NCI-H446 treated with DMSO at 0.1 percent for 48 hours (cell line): ENCODE measurements at regions not wholly inside any gene's neighbourhood (a gene's known extent, or its start where the extent isn't known, plus 50 kb on each side); places are given as distances from the start of the nearest gene placed in this dataset.
"Not testable (repeated sequence)": the region's sequence is repeated elsewhere in the genome, so short reads cannot be mapped to it uniquely, and the experiment has no call there.

Source experiments
- DNase-seq: peaks from one replicate; lab custom pipeline; 2025; lab: John Stamatoyannopoulos, UW

GRCh38 chr16:64109241-64109640, 1012.6 kb downstream of the CDH11 start:
- DNase-seq, result no peak

DNA sequence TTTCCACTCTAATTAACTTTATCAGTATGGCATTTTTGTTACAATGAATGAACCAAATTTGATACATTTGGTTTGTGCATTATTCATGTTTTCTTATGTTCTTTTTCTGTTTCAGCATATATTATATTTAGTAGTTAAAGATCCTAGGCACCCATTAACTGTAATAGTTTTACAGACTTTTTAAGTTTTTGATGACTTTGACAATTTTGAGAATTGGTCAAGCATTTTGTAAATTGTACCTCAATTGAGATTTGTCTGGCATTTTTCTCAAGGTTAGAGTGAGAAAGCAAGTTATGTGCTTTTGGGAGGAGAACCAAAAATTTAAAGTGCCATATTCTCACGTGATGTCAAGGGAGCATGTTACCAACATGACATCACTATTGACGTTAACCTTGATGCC, 1019.2 kb downstream of the CDH11 start:
- no peak for DNase-seq

DNA sequence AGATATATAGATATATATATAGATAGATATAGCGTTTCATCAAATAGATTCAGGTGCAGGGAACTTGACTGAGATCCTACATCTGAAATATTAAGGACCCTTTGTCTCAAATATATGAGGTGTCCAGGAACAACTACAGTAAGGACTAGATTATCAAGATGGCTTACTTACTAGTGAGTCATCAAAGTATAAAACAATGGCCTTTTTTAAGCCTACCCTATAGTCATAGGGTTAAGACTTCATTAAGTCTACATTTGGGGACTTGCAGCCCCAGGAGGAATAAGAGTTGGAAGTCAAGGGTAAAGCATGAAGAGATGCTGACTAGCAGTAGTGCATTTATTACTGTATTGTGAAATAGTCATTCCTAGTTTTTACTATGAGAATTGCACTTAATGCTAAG, 1023.4 kb downstream of the CDH11 start:
- no peak for DNase-seq

DNA sequence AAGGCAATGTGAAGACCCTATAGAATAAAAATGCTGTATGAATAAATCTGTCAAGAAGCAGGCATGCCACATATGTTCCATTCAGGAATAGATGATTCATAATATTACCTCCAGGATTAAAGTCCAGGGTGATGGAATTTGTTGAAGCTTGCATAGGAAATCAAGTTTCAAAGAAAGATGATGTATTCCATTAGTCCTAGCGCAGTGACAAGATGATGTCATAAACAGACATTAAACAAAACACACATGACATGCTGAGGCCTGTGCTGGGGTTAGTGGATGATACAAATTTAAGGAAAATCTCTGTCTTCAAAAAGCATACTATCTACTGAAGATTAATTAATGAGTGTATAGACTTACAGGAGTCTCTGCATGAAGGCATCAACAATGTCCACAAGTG, 1025.2 kb downstream of the CDH11 start:
- DNase-seq, result no peak

GRCh38 chr16:64094992-64095634, 1026.8 kb downstream of the CDH11 start:
- DNase-seq, result no peak

- no peak for DNase-seq
Measured at GRCh38 chr16:64094181-64094965, 1027.5 kb downstream of the CDH11 start.

DNA sequence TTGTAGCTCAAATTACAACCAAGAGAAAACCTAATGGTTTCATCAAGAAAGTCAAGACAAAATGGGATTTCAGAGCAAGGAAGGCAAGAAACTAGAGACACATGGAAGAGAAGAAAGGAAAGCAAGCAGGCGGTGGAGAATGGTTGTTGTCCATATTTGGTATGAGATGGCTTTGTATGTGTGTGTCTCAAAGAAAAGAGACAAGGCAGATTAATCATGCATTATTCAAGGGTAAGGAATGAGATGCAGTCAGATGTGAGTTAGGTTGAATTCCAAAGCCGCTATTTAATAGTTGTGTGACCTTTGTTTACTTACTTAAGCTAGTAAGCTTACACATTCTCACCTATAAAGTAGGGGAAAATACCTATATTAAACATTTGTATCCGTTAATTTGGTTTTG, 1029.6 kb downstream of the CDH11 start:
- no peak for DNase-seq

DNA sequence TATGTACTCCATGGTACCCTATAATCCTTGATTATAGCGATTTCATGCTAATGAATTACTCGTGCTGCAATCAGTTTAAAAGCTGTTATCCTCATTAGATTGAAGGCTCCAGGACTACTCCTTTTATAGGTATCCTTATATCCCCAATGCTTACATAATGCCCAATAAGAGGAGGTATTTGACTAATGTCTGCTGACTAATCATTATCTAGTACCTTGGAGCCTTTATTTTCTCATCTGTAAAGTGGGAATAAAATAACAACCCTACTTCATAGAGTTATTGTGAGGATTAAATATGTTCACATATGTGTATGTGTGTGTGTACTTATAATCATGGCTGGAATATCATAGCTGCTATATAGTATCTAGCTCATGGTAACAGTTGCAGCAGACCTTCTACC, 1031.5 kb downstream of the CDH11 start:
- DNase-seq, result no peak

GRCh38 chr16:64089697-64090096, 1032.2 kb downstream of the CDH11 start:
- DNase-seq, result no peak

- no peak for DNase-seq
Measured at GRCh38 chr16:64088838-64089237, 1033.0 kb downstream of the CDH11 start.

GRCh38 chr16:64085296-64085695, 1036.6 kb downstream of the CDH11 start:
- DNase-seq, result no peak

- no peak for DNase-seq
Measured at GRCh38 chr16:64084706-64085105, 1037.2 kb downstream of the CDH11 start.

- no peak for DNase-seq
Measured at GRCh38 chr16:64083428-64084129, 1038.3 kb downstream of the CDH11 start.

DNA sequence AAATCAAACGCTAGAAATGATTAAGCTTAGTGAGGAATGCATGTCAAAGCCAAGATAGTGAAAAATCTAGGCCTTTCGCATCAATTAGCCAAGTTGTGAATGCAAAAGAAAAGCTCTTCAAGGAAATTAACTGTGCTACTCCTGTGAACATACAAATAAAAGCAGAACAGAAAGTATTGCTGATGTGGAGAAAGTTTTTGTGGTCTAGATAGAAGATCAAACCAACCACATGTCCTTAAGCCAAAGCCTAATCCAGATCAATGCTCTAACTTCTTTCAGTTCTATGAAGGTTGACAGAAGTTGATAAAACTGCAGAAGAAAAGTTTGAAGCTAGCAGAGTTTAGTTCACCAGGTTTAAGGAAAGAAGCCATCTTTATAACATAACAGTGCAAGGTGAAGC, 1044.6 kb downstream of the CDH11 start:
- DNase-seq, result no peak

GRCh38 chr16:64074706-64075105, 1047.2 kb downstream of the CDH11 start:
- DNase-seq, result no peak

DNA sequence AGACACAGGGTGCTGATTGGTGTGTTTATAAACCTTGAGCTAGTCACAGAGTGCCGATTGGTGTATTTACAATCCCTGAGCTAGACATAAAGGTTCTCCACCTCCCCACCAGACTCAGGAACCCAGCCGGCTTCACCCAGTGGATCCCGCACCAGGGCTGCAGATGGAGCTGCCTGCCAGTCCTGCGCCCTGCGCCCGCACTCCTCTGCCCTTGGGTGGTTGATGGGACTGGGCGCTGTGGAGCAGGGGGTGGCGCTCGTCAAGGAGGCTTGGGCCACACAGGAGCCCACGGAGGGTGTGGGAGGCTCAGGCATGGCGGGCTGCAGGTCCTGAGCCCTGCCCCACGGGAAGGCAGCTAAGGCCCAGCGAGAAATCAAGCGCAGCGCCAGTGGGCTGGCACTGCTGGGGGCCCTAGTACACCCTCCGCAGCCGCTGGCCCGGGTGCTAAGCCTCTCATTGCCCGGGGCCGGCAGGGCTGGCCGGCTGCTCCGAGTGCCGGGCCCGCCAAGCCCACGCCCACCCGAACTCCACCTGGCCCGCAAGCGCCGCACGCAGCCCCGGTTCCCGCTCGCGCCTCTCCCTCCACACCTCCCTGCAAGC, 1049.6 kb downstream of the CDH11 start:
- DNase-seq, result not testable (repeated sequence)

- no peak for DNase-seq
Measured at GRCh38 chr16:64065523-64065922, 1056.3 kb downstream of the CDH11 start.

GRCh38 chr16:64061621-64062020, 1060.2 kb downstream of the CDH11 start:
- no peak for DNase-seq

DNA sequence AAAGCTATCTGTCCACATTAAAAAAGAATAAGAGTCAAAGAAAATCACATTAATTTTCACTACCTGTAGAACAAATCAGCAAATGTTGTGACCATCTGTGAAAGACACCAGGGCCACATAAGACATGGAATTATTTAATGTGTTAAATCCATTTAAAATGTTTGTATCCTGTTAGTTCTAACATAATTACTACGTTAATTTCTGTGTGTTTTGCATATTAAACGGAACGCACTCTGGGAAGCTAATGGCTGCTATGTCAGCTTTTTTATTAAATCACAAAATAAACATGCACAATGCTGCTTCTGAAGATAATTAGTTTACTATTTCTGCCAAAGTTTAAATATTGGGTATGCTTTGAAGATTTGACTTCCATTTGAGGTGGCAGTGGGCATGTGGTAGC, 1061.2 kb downstream of the CDH11 start:
- DNase-seq, result no peak

- no peak for DNase-seq
Measured at GRCh38 chr16:64058685-64059084, 1063.2 kb downstream of the CDH11 start.

DNA sequence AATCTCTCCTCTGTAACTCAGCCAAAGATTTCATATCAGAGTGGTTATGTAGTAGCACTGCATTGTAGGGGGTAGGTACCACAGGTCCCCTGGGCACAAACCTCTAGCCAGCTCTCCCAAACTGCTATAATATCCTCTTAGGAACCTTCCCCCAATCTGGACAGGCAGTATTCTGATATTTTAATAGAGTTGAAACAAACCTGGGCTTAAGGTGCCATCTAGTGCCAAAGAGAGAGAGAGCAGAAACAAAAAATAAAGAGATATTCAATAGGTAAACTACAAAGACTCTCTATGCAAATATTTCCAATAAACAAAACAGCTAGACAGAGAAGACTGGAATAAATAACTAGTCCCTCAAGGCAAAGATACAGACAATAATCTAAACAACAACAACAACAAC, 1070.0 kb downstream of the CDH11 start:
- no peak for DNase-seq

GRCh38 chr16:64047878-64048277, 1074.0 kb downstream of the CDH11 start:
- DNase-seq, result no peak

DNA sequence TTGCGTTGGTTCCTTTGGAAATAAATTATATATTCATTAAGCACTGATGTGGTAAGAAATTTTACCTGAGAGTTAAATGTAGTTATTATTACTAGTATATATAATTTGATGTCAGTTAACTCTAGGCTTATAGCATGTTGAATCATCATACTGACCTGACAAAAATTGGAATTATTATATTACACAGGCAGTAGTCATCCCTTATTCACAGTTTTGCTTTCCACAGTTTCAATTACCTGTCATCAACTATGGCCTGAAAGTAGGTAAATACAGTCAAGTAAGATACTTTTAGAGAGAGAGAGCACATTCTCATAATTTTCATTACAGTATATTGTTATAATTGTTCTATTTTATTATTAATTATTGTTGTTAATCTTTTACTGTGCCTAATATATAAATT, 1074.7 kb downstream of the CDH11 start:
- no peak for DNase-seq
